ENCODE measurements at regions not wholly inside any gene's neighbourhood (a gene's known extent, or its start where the extent isn't known, plus 50 kb on each side); places are given as distances from the start of the nearest gene placed in this dataset.

DNA sequence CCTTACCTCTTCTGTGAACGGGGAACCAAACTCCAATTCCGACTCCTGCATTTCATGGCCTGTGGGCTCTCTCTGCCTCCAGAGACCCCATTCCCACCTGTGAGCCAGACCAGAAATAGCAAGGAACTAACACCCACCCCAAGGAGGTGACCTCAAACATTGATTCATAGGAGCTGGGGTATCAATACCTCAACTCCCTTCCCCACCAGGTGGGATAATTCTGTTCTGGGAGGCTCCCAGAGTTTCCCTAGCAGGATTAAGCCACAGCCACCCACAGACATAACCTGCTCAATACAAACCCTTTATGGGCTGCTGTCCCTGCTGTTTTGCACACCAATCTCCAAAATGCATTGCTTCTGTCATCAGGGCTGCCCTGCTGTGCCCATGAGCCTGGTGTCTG lies 59.6 kb upstream of the FOXF1 start:
- Mint-ChIP-seq H3K27me3 (ENCODE audit: low read depth) (peaks cover 71% of the 10 kb centered on the region), H3K27ac (no peak overlapping the region), H3K36me3 (no peaks in the 10 kb centered on the region), H3K9me3 (no peaks in the 10 kb centered on the region), H3K4me3 (no peak overlapping the region), H3K4me1 (peaks cover 8% of the 10 kb centered on the region)
- TF ChIP-seq, protein P1, sequence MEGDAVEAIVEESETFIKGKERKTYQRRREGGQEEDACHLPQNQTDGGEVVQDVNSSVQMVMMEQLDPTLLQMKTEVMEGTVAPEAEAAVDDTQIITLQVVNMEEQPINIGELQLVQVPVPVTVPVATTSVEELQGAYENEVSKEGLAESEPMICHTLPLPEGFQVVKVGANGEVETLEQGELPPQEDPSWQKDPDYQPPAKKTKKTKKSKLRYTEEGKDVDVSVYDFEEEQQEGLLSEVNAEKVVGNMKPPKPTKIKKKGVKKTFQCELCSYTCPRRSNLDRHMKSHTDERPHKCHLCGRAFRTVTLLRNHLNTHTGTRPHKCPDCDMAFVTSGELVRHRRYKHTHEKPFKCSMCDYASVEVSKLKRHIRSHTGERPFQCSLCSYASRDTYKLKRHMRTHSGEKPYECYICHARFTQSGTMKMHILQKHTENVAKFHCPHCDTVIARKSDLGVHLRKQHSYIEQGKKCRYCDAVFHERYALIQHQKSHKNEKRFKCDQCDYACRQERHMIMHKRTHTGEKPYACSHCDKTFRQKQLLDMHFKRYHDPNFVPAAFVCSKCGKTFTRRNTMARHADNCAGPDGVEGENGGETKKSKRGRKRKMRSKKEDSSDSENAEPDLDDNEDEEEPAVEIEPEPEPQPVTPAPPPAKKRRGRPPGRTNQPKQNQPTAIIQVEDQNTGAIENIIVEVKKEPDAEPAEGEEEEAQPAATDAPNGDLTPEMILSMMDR (IDR thresholded peaks at IDR 0.05; ENCODE audit: unreplicated experiment): no peak
- no peak for DNase-seq (ENCODE audit: low spot score in 2 of 2, unreplicated experiment in 2 of 2)

- DNase-seq (ENCODE audit: low spot score in 2 of 2, unreplicated experiment in 2 of 2): no peak
- H3K36me3 Mint-ChIP-seq: no peaks in the 10 kb centered on the region
- H3K27me3 Mint-ChIP-seq (ENCODE audit: low read depth): peaks cover 79% of the 10 kb centered on the region
- H3K4me3 Mint-ChIP-seq: no peak overlapping the region
- TF ChIP-seq, protein P1 (IDR thresholded peaks at IDR 0.05; ENCODE audit: unreplicated experiment): no peak
- peaks cover 11% of the 10 kb centered on the region for H3K4me1 Mint-ChIP-seq
- H3K9me3 Mint-ChIP-seq: no peaks in the 10 kb centered on the region
- H3K27ac Mint-ChIP-seq: no peak overlapping the region
Observed at GRCh38 chr16:86452451-86452850, 57.9 kb upstream of the FOXF1 start.

GRCh38 chr16:86455116-86455515 lies 55.2 kb upstream of the FOXF1 start:
- Mint-ChIP-seq H3K4me3 (no peak overlapping the region), H3K27ac (no peak overlapping the region), H3K4me1 (peaks cover 11% of the 10 kb centered on the region), H3K36me3 (no peaks in the 10 kb centered on the region), H3K27me3 (ENCODE audit: low read depth) (peaks cover 85% of the 10 kb centered on the region), H3K9me3 (no peaks in the 10 kb centered on the region)
- DNase-seq (ENCODE audit: low spot score in 2 of 2, unreplicated experiment in 2 of 2): no peak
- TF ChIP-seq, protein P1 (IDR thresholded peaks at IDR 0.05; ENCODE audit: unreplicated experiment): no peak

DNA sequence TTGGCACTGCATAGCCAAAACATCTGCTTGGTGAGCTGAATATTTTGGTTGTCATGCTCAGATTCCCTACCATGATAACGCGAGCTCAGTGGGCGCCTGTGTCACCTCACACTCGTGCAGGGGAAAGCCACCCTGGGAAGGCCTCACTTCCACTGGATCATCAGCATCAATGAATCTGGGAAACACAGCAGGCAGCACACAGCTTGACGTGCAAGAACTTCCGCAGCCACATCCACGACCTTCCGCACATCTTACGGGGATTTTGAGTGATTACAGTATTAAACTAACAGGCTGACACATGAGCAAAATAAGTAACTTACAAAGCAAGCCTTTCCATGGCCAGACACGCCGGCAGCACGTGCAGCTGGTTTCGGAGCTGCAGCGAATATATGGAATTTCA lies 54.7 kb upstream of the FOXF1 start:
- peaks cover 86% of the 10 kb centered on the region for H3K27me3 Mint-ChIP-seq (ENCODE audit: low read depth)
- no peak overlapping the region for H3K4me3 Mint-ChIP-seq
- H3K4me1 Mint-ChIP-seq: peaks cover 11% of the 10 kb centered on the region
- no peak for DNase-seq (ENCODE audit: low spot score in 2 of 2, unreplicated experiment in 2 of 2)
- H3K9me3 Mint-ChIP-seq: peaks cover 3% of the 10 kb centered on the region
- no peaks in the 10 kb centered on the region for H3K36me3 Mint-ChIP-seq
- no peak overlapping the region for H3K27ac Mint-ChIP-seq
- TF ChIP-seq, protein P1 (IDR thresholded peaks at IDR 0.05; ENCODE audit: unreplicated experiment): no peak

DNA sequence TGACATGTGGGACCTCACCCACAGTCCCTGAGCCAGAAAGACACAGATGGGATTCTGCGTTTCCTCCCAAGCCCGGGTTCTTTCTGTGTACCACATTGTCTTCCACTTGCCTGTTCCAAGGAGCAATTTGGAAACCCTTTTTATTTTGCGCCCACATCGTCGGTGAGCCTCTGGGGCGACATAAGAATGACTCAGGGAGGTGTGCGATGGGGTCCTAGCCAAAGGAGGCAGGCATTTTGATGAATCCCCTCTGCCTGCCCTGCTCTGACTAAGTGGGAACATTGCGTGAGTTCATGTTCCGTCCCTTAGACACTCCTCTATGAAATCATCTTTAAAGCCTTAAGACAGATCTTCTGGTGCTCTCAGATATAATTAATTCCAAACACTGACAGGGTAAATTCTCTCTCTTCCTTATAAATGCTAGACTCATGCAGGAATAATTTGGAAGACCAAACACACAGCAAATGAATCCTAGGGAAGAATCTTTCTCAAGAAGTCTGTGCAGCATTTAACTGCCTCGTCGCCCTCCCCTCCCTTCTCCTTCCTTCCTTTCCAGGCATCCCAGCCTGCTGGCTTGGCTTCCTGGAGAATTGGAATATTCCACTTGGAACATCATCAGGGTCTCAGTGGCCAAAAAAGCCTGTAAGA lies 52.7 kb upstream of the FOXF1 start:
- TF ChIP-seq, protein P1 (IDR thresholded peaks at IDR 0.05; ENCODE audit: unreplicated experiment): no peak
- Mint-ChIP-seq H3K36me3 (no peaks in the 10 kb centered on the region), H3K4me1 (peaks cover 11% of the 10 kb centered on the region), H3K9me3 (peaks cover 14% of the 10 kb centered on the region), H3K4me3 (no peak overlapping the region), H3K27ac (no peak overlapping the region), H3K27me3 (ENCODE audit: low read depth) (peaks cover 81% of the 10 kb centered on the region)
- DNase-seq (ENCODE audit: low spot score in 2 of 2, unreplicated experiment in 2 of 2): no peak

Measured in mesothelial cell of epicardium (in vitro differentiated cells).